GM12874 (cell line): ENCODE measurements at regions not wholly inside any gene's neighbourhood (a gene's known extent, or its start where the extent isn't known, plus 50 kb on each side); places are given as distances from the start of the nearest gene placed in this dataset.

Experiments
- CTCF ChIP-seq: IDR thresholded peaks from 2 replicates; pipeline ENCODE4 v1.5.1; 2011; ENCODE audit warnings: low read depth, mild to moderate bottlenecking, control low read depth, low read length, moderate library complexity; ENCODE audit not compliant: insufficient read depth

GRCh38 chr18:78596794-78597345 is 382.7 kb upstream of the SALL3 start:
- no peak for TF ChIP-seq CTCF

- TF ChIP-seq CTCF = no peak
These were observed 378.3 kb upstream of the SALL3 start for GRCh38 chr18:78601349-78601748.

GRCh38 chr18:78601923-78602322 is 377.7 kb upstream of the SALL3 start:
- TF ChIP-seq CTCF = no peak

- no peak for TF ChIP-seq CTCF
These were observed 377.2 kb upstream of the SALL3 start for GRCh38 chr18:78602430-78602829.

GRCh38 chr18:78603102-78603983 is 376.3 kb upstream of the SALL3 start:
- no peak for TF ChIP-seq CTCF

GRCh38 chr18:78605255-78605654 is 374.4 kb upstream of the SALL3 start:
- no peak for TF ChIP-seq CTCF

- TF ChIP-seq CTCF = no peak
These were observed 372.4 kb upstream of the SALL3 start for GRCh38 chr18:78607221-78607620.
